GM19025 (cell line): ENCODE measurements at regions not wholly inside any gene's neighbourhood (a gene's known extent, or its start where the extent isn't known, plus 50 kb on each side); places are given as distances from the start of the nearest gene placed in this dataset.
"Not testable (repeated sequence)": the region's sequence is repeated elsewhere in the genome, so short reads cannot be mapped to it uniquely, and the experiment has no call there.

Experiments used
- ATAC-seq: cut with Tn5 transposase; IDR thresholded peaks from one replicate; pipeline ENCODE4 v1.9.1; 2021; ENCODE audit warnings: mild to moderate bottlenecking, low read depth, moderate library complexity; ENCODE audit not compliant: unreplicated experiment

GRCh38 chr5:92674321-92674720, 906.7 kb downstream of the NR2F1-AS1 start:
- no peak for ATAC-seq

GRCh38 chr5:92665506-92665905, 915.5 kb downstream of the NR2F1-AS1 start:
- no peak for ATAC-seq

- ATAC-seq: no peak
Measured at GRCh38 chr5:92662741-92663140, 918.3 kb downstream of the NR2F1-AS1 start.

DNA sequence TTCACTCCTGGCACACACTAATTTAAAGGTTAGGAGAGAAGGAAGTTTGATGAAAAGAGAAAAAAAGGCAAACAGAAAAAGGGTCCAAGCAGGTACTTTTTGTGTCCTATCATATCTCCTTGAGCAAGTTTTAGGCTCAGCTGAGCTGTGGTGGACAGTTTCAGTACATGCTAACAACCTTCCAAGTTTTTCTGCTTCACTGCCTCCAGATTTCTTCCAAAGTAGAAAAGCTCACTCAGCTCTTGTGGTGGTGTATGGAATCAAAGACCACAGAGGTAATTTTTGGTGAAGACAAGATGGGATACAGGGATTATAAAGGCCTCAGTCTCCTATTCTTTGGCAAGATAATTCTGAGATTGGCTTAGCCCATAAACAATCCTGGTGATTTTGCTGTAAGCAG, 921.8 kb downstream of the NR2F1-AS1 start:
- no peak for ATAC-seq

GRCh38 chr5:92654601-92655000, 926.4 kb downstream of the NR2F1-AS1 start:
- not testable (repeated sequence) for ATAC-seq

- ATAC-seq: no peak
Measured at GRCh38 chr5:92653730-92654461, 927.1 kb downstream of the NR2F1-AS1 start.

GRCh38 chr5:92652756-92653155, 928.3 kb downstream of the NR2F1-AS1 start:
- ATAC-seq: no peak

- ATAC-seq: no peak
Measured at GRCh38 chr5:92644266-92644886, 936.6 kb downstream of the NR2F1-AS1 start.

DNA sequence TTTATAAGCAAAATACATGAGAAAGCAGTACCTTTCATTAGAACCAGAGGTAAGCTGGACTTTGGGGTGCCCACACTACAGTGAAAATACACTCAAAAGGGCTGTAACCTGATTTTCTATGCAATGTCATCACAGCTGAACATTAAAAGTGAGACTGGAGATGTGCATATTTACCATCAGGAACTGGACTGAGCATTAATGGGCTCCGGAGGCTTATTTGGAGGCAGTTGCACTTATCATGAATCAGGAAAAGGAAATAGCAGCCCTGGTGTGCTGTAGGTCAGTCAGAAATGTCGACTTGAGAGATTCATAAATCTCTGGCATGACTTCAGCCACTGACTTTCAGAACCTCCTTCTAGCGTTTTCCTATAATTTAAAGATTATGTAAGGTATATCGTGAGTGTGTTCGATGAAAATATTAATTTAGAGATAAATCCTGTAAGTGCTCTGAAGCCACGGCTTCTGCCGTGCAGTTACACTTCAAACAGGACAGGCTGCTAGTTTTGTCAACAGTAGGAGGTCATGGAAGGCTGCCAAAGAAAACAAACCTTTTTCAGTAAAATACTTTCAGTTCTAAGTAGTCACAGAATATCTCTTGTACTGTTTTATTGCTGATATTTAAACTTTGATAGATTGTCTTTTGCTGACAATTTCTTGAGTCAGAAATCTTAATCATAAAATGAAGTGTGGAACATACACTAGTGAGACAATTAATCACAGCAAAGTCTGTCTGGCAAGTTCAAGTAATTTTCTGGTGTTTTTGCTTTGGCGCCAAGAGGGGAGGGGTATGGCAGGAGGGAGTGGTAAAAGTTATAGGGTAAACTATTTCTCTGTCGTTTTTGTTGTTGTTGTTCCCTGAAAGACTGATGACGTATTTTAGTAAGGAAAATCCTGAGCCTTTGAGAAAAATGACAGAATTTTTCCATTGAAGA, 939.7 kb downstream of the NR2F1-AS1 start:
- no peak for ATAC-seq

- no peak for ATAC-seq
Measured at GRCh38 chr5:92640340-92640739, 940.7 kb downstream of the NR2F1-AS1 start.

DNA sequence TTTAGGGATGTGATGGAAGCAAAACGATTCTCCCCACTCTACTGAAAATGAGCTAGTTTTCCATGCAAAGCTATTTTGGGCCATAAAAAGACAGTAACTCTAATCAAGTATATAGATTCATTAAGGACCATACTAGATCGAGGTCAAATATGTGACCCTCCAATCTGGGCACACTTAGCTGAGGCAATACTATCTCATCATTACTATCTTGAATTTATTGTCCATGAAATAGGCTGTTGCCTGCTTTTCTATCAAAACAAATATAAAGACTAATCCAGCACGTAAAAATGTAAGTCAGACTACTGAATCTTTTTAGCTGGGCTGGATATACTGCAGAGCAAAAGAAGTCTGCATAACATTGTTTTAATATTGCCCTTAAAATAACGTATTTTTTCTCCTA, 943.1 kb downstream of the NR2F1-AS1 start:
- ATAC-seq: no peak

- ATAC-seq: no peak
Measured at GRCh38 chr5:92637247-92637646, 943.8 kb downstream of the NR2F1-AS1 start.

DNA sequence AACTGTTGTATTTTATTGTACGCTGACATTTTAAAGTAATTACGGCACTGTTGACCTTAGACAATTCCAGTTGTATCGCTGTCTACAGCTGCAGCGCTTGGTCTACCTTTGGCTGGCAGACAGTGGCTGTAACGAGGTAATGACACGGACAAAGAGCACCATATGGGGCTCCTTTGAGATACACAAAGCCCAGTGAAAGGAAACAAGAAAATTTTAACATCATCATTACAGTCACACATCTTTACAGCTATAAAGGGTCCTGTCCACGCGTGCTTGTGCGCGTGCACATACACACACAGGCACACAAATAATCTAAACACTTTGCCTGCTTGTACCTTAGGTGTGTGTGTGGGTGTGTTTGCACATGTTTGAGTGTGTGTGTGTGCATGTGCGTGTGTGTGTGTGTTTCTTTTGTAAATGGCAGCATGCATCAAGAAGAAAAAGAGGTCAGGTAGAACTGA, 946.0 kb downstream of the NR2F1-AS1 start:
- no peak for ATAC-seq

GRCh38 chr5:92633875-92634487, 947.0 kb downstream of the NR2F1-AS1 start:
- ATAC-seq: no peak

- no peak for ATAC-seq
Measured at GRCh38 chr5:92633176-92633575, 947.8 kb downstream of the NR2F1-AS1 start.

DNA sequence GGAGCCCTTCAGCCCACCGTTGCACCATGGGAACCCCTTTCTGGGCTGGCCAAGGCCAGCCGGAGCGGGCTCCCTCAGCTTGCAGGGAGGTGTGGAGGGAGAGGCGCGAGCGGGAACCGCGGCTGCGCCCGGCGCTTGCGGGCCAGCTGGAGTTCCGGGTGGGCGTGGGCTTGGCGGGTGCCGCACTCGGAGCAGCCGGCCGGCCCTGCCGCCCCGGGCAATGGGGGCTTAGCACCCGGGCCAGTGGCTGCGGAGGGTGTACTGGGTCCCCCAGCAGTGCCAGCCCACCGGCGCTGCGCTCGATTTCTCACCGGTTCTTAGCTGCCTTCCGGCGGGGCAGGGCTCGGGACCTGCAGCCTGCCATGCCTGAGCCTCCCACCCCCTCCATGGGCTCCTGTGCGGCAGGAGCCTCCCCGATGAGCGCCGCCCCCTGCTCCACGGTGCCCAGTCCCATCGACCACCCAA, 949.8 kb downstream of the NR2F1-AS1 start:
- not testable (repeated sequence) for ATAC-seq

DNA sequence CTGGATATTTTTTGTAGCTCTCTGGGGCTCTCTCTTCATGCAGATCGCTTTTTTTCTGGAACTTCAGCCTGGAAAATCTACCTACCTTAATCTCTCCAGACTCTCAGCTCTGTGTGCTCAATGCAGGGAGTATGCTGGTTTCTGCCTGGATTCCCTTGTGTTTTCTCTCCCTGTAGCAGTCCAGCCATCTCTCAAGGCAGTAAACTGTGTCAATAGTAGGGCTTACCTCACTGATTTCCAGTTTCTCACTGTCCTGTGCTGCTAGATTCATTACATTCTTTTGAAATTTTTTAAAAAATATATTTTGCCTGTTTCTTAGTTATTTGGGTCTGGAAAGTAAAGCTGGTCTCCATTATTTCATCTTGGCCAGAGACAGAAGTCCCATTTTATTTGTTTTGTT, 951.4 kb downstream of the NR2F1-AS1 start:
- ATAC-seq: no peak

- no peak for ATAC-seq
Measured at GRCh38 chr5:92629000-92629399, 952.0 kb downstream of the NR2F1-AS1 start.

- ATAC-seq: no peak
Measured at GRCh38 chr5:92627186-92627585, 953.8 kb downstream of the NR2F1-AS1 start.

GRCh38 chr5:92616085-92616484, 964.9 kb downstream of the NR2F1-AS1 start:
- no peak for ATAC-seq
